HG03025 (cell line): ENCODE measurements at regions not wholly inside any gene's neighbourhood (a gene's known extent, or its start where the extent isn't known, plus 50 kb on each side); places are given as distances from the start of the nearest gene placed in this dataset.

Experiments
- ATAC-seq: cut with Tn5 transposase; IDR thresholded peaks from one replicate; pipeline ENCODE4 v1.9.1; 2021; ENCODE audit warnings: mild to moderate bottlenecking, moderate library complexity; ENCODE audit not compliant: unreplicated experiment, low FRiP score

GRCh38 chr9:12014488-12014887 is 678.7 kb upstream of the TYRP1 start:
- ATAC-seq, result no peak

GRCh38 chr9:12054235-12054634 is 639.0 kb upstream of the TYRP1 start:
- no peak for ATAC-seq

GRCh38 chr9:12056874-12057273 is 636.3 kb upstream of the TYRP1 start:
- ATAC-seq, result no peak

GRCh38 chr9:12060067-12060466 is 633.1 kb upstream of the TYRP1 start:
- no peak for ATAC-seq

GRCh38 chr9:12060811-12061210 is 632.4 kb upstream of the TYRP1 start:
- ATAC-seq, result no peak

GRCh38 chr9:12065050-12065449 is 628.1 kb upstream of the TYRP1 start:
- no peak for ATAC-seq

GRCh38 chr9:12065686-12066085 is 627.5 kb upstream of the TYRP1 start:
- ATAC-seq, result no peak

- ATAC-seq, result no peak
These were observed 626.6 kb upstream of the TYRP1 start for GRCh38 chr9:12066455-12067035.

- ATAC-seq, result no peak
These were observed 623.8 kb upstream of the TYRP1 start for GRCh38 chr9:12069366-12069765.

- ATAC-seq, result no peak
These were observed 607.8 kb upstream of the TYRP1 start for GRCh38 chr9:12085399-12085798.

- ATAC-seq, result no peak
These were observed 601.2 kb upstream of the TYRP1 start for GRCh38 chr9:12091865-12092527.

- ATAC-seq, result no peak
These were observed 599.1 kb upstream of the TYRP1 start for GRCh38 chr9:12094046-12094445.

- ATAC-seq, result no peak
These were observed 597.3 kb upstream of the TYRP1 start for GRCh38 chr9:12095931-12096330.

- ATAC-seq, result no peak
These were observed 559.8 kb upstream of the TYRP1 start for GRCh38 chr9:12133416-12133815.

GRCh38 chr9:12141422-12141821 is 551.8 kb upstream of the TYRP1 start:
- no peak for ATAC-seq

GRCh38 chr9:12155401-12156134 is 537.6 kb upstream of the TYRP1 start:
- no peak for ATAC-seq

- ATAC-seq, result no peak
These were observed 530.9 kb upstream of the TYRP1 start for GRCh38 chr9:12162181-12162815.

- ATAC-seq, result no peak
These were observed 529.3 kb upstream of the TYRP1 start for GRCh38 chr9:12163723-12164458.

- no peak for ATAC-seq
These were observed 526.7 kb upstream of the TYRP1 start for GRCh38 chr9:12166518-12166917.

- ATAC-seq, result no peak
These were observed 522.7 kb upstream of the TYRP1 start for GRCh38 chr9:12170456-12170855.

GRCh38 chr9:12178634-12179033 is 514.6 kb upstream of the TYRP1 start:
- no peak for ATAC-seq
